ENCODE measurements at regions not wholly inside any gene's neighbourhood (a gene's known extent, or its start where the extent isn't known, plus 50 kb on each side); places are given as distances from the start of the nearest gene placed in this dataset.

GRCh38 chr11:112596324-112596723 is 335.7 kb upstream of the PLET1 start:
- Mint-ChIP-seq H3K27me3 (no peaks in the 10 kb centered on the region), H3K9me3 (no peaks in the 10 kb centered on the region), H3K4me1 (ENCODE audit: low read depth) (peaks cover 6% of the 10 kb centered on the region), H3K36me3 (ENCODE audit: low read depth) (no peaks in the 10 kb centered on the region), H3K27ac (no peak overlapping the region), H3K4me3 (no peak overlapping the region)
- ChIA-PET CTCF (no interaction called here), POLR2A (no interaction called here)
- no peak overlapping the region for H3K27ac ChIP-seq (ENCODE audit: low read depth in 1 of 2, low read length in 2 of 2)
- intact Hi-C loops (cut with DNase I, micrococcal nuclease), result no loop called here
- no peaks in the 10 kb centered on the region for H3K9me3 ChIP-seq (ENCODE audit: control insufficient read depth in 1 of 2, insufficient read depth in 1 of 2, low read length in 2 of 2)
- H3K27me3 ChIP-seq (ENCODE audit: control insufficient read depth in 1 of 2, insufficient read depth in 2 of 2, low read length in 2 of 2), result no peaks in the 10 kb centered on the region
- DNase-seq, result no peak
- no peaks in the 10 kb centered on the region for H3K36me3 ChIP-seq (ENCODE audit: insufficient read depth, low read length)
- no peak for TF ChIP-seq CTCF (IDR thresholded peaks at IDR 0.05)
- no peak overlapping the region for H3K4me3 ChIP-seq (ENCODE audit: low read length)
- ATAC-seq (ENCODE audit: poor library complexity), result no peak
- no peaks in the 10 kb centered on the region for H3K4me1 ChIP-seq (ENCODE audit: insufficient read depth, low read length)

- Mint-ChIP-seq H3K27ac (no peak overlapping the region), H3K36me3 (ENCODE audit: low read depth) (no peaks in the 10 kb centered on the region), H3K27me3 (no peaks in the 10 kb centered on the region), H3K4me3 (no peak overlapping the region), H3K4me1 (ENCODE audit: low read depth) (peaks cover 6% of the 10 kb centered on the region), H3K9me3 (no peaks in the 10 kb centered on the region)
- intact Hi-C loops (cut with DNase I, micrococcal nuclease), result no loop called here
- TF ChIP-seq CTCF (IDR thresholded peaks at IDR 0.05), result no peak
- H3K27ac ChIP-seq (ENCODE audit: low read depth in 1 of 2, low read length in 2 of 2), result no peak overlapping the region
- H3K4me3 ChIP-seq (ENCODE audit: low read length), result no peak overlapping the region
- ChIA-PET CTCF (no interaction called here), POLR2A (no interaction called here)
- no peak for ATAC-seq (ENCODE audit: poor library complexity)
- H3K27me3 ChIP-seq (ENCODE audit: control insufficient read depth in 1 of 2, insufficient read depth in 2 of 2, low read length in 2 of 2), result no peaks in the 10 kb centered on the region
- H3K4me1 ChIP-seq (ENCODE audit: insufficient read depth, low read length), result no peaks in the 10 kb centered on the region
- H3K9me3 ChIP-seq (ENCODE audit: control insufficient read depth in 1 of 2, insufficient read depth in 1 of 2, low read length in 2 of 2), result no peaks in the 10 kb centered on the region
- H3K36me3 ChIP-seq (ENCODE audit: insufficient read depth, low read length), result no peaks in the 10 kb centered on the region
- DNase-seq, result no peak
Measured at GRCh38 chr11:112597286-112597790, 336.7 kb upstream of the PLET1 start.

- H3K4me1 ChIP-seq (ENCODE audit: insufficient read depth, low read length), result no peaks in the 10 kb centered on the region
- H3K4me1 Mint-ChIP-seq (ENCODE audit: low read depth), result peaks cover 6% of the 10 kb centered on the region
- H3K36me3 ChIP-seq (ENCODE audit: insufficient read depth, low read length), result no peaks in the 10 kb centered on the region
- DNase-seq (no peak), ATAC-seq (ENCODE audit: poor library complexity) (no peak)
- H3K4me3 Mint-ChIP-seq, result no peak overlapping the region
- H3K36me3 Mint-ChIP-seq (ENCODE audit: low read depth), result no peaks in the 10 kb centered on the region
- no peaks in the 10 kb centered on the region for H3K27me3 Mint-ChIP-seq
- H3K9me3 Mint-ChIP-seq, result no peaks in the 10 kb centered on the region
- H3K27me3 ChIP-seq (ENCODE audit: control insufficient read depth in 1 of 2, insufficient read depth in 2 of 2, low read length in 2 of 2), result peaks cover 3% of the 10 kb centered on the region in 2 experiments
- H3K9me3 ChIP-seq (ENCODE audit: control insufficient read depth in 1 of 2, insufficient read depth in 1 of 2, low read length in 2 of 2), result no peaks in the 10 kb centered on the region
- CTCF ChIA-PET, result no interaction called here
- intact Hi-C loops (cut with DNase I, micrococcal nuclease), result no loop called here
- POLR2A ChIA-PET, result no interaction called here
- no peak overlapping the region for H3K27ac Mint-ChIP-seq
- no peak for TF ChIP-seq CTCF (IDR thresholded peaks at IDR 0.05)
- no peak overlapping the region for H3K27ac ChIP-seq (ENCODE audit: low read depth in 1 of 2, low read length in 2 of 2)
- no peak overlapping the region for H3K4me3 ChIP-seq (ENCODE audit: low read length)
Measured at GRCh38 chr11:112599265-112599664, 338.6 kb upstream of the PLET1 start.

All from CD4-positive, alpha-beta T cell (primary cell).